Body of pancreas (tissue), 4 donors: ENCODE measurements at regions not wholly inside any gene's neighbourhood (a gene's known extent, or its start where the extent isn't known, plus 50 kb on each side); places are given as distances from the start of the nearest gene placed in this dataset.

Source experiments
- CTCF ChIP-seq, 7 experiments: fragments of 450-650 bp in 4 of 7; fragments of 200-600 bp in 3 of 7; sonication (generic) in 3 of 7; IDR thresholded peaks; one replicate each; pipeline ENCODE4 v1.5.1; 2016 to 2019; ENCODE audit warnings: antibody characterized with exemption in 7 of 7
- POLR2A ChIP-seq, 3 donors: fragments of 450-650 bp; IDR thresholded peaks; one replicate each; pipeline ENCODE4 v1.6.1; 2016; ENCODE audit warnings: antibody characterized with exemption in 3 of 3, mild to moderate bottlenecking in 2 of 3

GRCh38 chr12:87155621-87156020 is 873.6 kb downstream of the C12orf50 start:
- TF ChIP-seq POLR2A (IDR thresholded peaks at IDR 0.05) (no peak), CTCF (IDR thresholded peaks at IDR 0.05) (no peak)
